ENCODE measurements at regions not wholly inside any gene's neighbourhood (a gene's known extent, or its start where the extent isn't known, plus 50 kb on each side); places are given as distances from the start of the nearest gene placed in this dataset.

DNA sequence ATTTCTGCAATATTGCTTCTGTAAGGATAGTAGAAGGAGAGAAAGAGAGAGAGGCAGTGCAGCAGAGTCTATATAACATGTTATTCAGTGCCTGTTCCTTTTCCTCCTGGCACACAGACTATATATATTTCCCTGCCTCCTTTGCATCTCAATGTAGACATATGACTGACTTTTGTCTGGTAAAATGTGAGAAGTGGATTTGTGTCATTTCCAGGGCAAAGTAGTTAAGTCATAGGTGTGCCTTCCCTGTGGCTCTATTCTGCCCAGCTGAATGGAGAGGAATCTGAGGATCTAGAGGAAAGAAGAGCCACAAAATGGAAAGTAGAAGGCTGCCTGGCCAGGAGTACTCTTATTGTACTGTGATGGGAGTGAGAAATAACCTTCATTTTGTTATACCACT, 54.6 kb upstream of the CADPS start:
- no TSS peak for BruUV-seq (replicated peaks)
- Histone ChIP-seq H4K20me1 (ENCODE audit: insufficient read depth, low read length) (no peaks in the 10 kb centered on the region), H3K4me3 (replicated peaks in 1 of 3; ENCODE audit: insufficient read depth in 1 of 3, low read depth in 2 of 3, low read length in 3 of 3) (no peak overlapping the region), H3K79me2 (ENCODE audit: insufficient read depth, low read length) (no peaks in the 10 kb centered on the region), H3K27ac (ENCODE audit: extremely low read length, insufficient read depth, low read length) (no peak overlapping the region), H3K36me3 (replicated peaks in 1 of 2; ENCODE audit: control insufficient read depth in 1 of 2, insufficient read depth in 2 of 2, low read length in 2 of 2) (no peaks in the 10 kb centered on the region), H3K9me3 (ENCODE audit: low read length) (no peaks in the 10 kb centered on the region), H3K9ac (ENCODE audit: insufficient read depth, low read depth, low read length) (no peak overlapping the region), H3K4me1 (ENCODE audit: insufficient read depth, low read length) (no peaks in the 10 kb centered on the region), H3K27me3 (ENCODE audit: control insufficient read depth in 1 of 2, insufficient read depth in 2 of 2, low read length in 2 of 2) (no peaks in the 10 kb centered on the region), H2AFZ (ENCODE audit: low read length) (no peak overlapping the region), H3K4me2 (ENCODE audit: low read depth, low read length) (no peak overlapping the region)
- DNase-seq (ENCODE audit: low spot score) (no peak), ATAC-seq (no peak), FAIRE-seq (no peak)
- no peak for TF ChIP-seq RFX3 (CRISPR knock-in tag; IDR thresholded peaks at IDR 0.05)
- TF ChIP-seq ZBTB49 (CRISPR knock-in tag; IDR thresholded peaks at IDR 0.05; ENCODE audit: borderline replicate concordance): no peak
- no peak for TF ChIP-seq HDAC6 (IDR thresholded peaks at IDR 0.05; ENCODE audit: low read depth, low read length)
- TF ChIP-seq ZNF124 (CRISPR knock-in tag; IDR thresholded peaks at IDR 0.05): no peak
- TF ChIP-seq, protein P1, sequence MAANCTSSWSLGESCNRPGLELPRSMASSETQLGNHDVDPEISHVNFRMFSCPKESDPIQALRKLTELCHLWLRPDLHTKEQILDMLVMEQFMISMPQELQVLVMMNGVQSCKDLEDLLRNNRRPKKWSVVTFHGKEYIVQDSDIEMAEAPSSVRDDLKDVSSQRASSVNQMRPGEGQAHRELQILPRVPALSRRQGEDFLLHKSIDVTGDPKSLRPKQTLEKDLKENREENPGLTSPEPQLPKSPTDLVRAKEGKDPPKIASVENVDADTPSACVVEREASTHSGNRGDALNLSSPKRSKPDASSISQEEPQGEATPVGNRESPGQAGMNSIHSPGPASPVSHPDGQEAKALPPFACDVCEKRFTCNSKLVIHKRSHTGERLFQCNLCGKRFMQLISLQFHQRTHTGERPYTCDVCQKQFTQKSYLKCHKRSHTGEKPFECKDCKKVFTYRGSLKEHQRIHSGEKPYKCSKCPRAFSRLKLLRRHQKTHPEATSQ (CRISPR knock-in tag; IDR thresholded peaks at IDR 0.05; ENCODE audit: borderline replicate concordance): no peak
- no peak for TF ChIP-seq MTF1 (CRISPR knock-in tag; IDR thresholded peaks at IDR 0.05)
- TF ChIP-seq ZNF180 (CRISPR knock-in tag; IDR thresholded peaks at IDR 0.05; ENCODE audit: borderline replicate concordance, low read depth): no peak
- no peak for TF ChIP-seq AHR (CRISPR knock-in tag; IDR thresholded peaks at IDR 0.05)
- no peak for TF ChIP-seq ZNF839 (CRISPR knock-in tag; IDR thresholded peaks at IDR 0.05; ENCODE audit: borderline replicate concordance)
- ChIA-PET POLR2A (no interaction called here), CTCF (ENCODE audit: low intra/inter-chr PET ratio, low total read pairs) (no interaction called here)
- in situ Hi-C loops (cut with HindIII; ENCODE audit: extremely low pct_ligation_motif_present, low pct_unique_long_range_greater_than_20kb): no loop called here
- intact Hi-C loops (cut with micrococcal nuclease; ENCODE audit: unreplicated experiment): no loop called here
